GM23248 (cell line): ENCODE measurements at regions not wholly inside any gene's neighbourhood (a gene's known extent, or its start where the extent isn't known, plus 50 kb on each side); places are given as distances from the start of the nearest gene placed in this dataset.

Experiments used
- EZH2 ChIP-seq: fragments of 200-600 bp; sonication (generic); IDR thresholded peaks from 2 replicates; pipeline ENCODE4 v1.6.1; 2018; ENCODE audit warnings: antibody characterized with exemption, mild to moderate bottlenecking; ENCODE audit not compliant: insufficient read depth, poor library complexity, severe bottlenecking
- EZH2phosphoT487 ChIP-seq: fragments of 200-600 bp; sonication (generic); IDR thresholded peaks from 2 replicates; pipeline ENCODE4 v1.6.1; 2018; ENCODE audit warnings: antibody characterized with exemption, moderate library complexity, mild to moderate bottlenecking, low read depth; ENCODE audit not compliant: insufficient read depth

- TF ChIP-seq EZH2 (no peak), EZH2phosphoT487 (no peak)
These were observed 112.5 kb downstream of the ZIC1 start for GRCh38 chr3:147521646-147522045.
